Neural cell (in vitro differentiated cells): ENCODE measurements at regions not wholly inside any gene's neighbourhood (a gene's known extent, or its start where the extent isn't known, plus 50 kb on each side); places are given as distances from the start of the nearest gene placed in this dataset.
"Not testable (repeated sequence)": the region's sequence is repeated elsewhere in the genome, so short reads cannot be mapped to it uniquely, and the experiment has no call there.

Experiments
- H2AFZ ChIP-seq: fragments of 200-600, 300-800 bp; sonication (generic), shearing (Covaris generic); 2 replicates; pipeline ENCODE4 v1.6.0; 2014; ENCODE audit warnings: low read depth, mild to moderate bottlenecking, antibody characterized with exemption, low read length, moderate library complexity
- H3F3A ChIP-seq: fragments of 200-600 bp; shearing (Covaris generic); 2 replicates; pipeline ENCODE4 v1.6.1; 2016; ENCODE audit warnings: mild to moderate bottlenecking, moderate library complexity, mixed read lengths, antibody characterized with exemption, low read length; ENCODE audit not compliant: insufficient read depth, poor library complexity, severe bottlenecking
- H3K27ac ChIP-seq: fragments of 200-600, 300-800 bp; sonication (generic), shearing (Covaris generic); 2 replicates; pipeline ENCODE4 v1.5.1; 2014; ENCODE audit warnings: mild to moderate bottlenecking, low read length, moderate library complexity
- H3K27me3 ChIP-seq: fragments of 300-800, 200-600 bp; sonication (generic), shearing (Covaris generic); 2 replicates; pipeline ENCODE4 v1.6.0; 2014; ENCODE audit warnings: mild to moderate bottlenecking, low read depth, low read length, moderate library complexity; ENCODE audit not compliant: insufficient read depth
- H3K36me3 ChIP-seq: fragments of 300-800, 200-600 bp; sonication (generic), shearing (Covaris generic); 2 replicates; pipeline ENCODE4 v1.5.1; 2014; ENCODE audit warnings: mild to moderate bottlenecking, antibody characterized with exemption, low read length, moderate library complexity; ENCODE audit not compliant: insufficient read depth
- H3K4me2 ChIP-seq: fragments of 300-800, 200-600 bp; sonication (generic), shearing (Covaris generic); 2 replicates; pipeline ENCODE4 v1.6.0; 2014; ENCODE audit warnings: mild to moderate bottlenecking, low read length
- H3K4me3 ChIP-seq: fragments of 300-800, 200-600 bp; sonication (generic), shearing (Covaris generic); 2 replicates; pipeline ENCODE4 v1.5.1; 2014; ENCODE audit warnings: mild to moderate bottlenecking, low read length, moderate library complexity
- H3K79me2 ChIP-seq: fragments of 200-600 bp; shearing (Covaris generic); replicated peaks from 2 replicates; pipeline ENCODE4 v1.6.0; 2014; ENCODE audit warnings: mild to moderate bottlenecking, low read length, moderate library complexity; ENCODE audit not compliant: insufficient read depth
- H3K9ac ChIP-seq: fragments of 300-800, 200-600 bp; sonication (generic), shearing (Covaris generic); 2 replicates; pipeline ENCODE4 v1.6.1; 2016; ENCODE audit warnings: mild to moderate bottlenecking, low read length, mixed read lengths
- H3K9me2 ChIP-seq: fragments of 200-600 bp; shearing (Covaris generic); 2 replicates; pipeline ENCODE4 v1.6.1; 2016; ENCODE audit warnings: mild to moderate bottlenecking, low read length, mixed read lengths; ENCODE audit not compliant: insufficient read depth
- H3K9me3 ChIP-seq: fragments of 200-600, 300-800 bp; sonication (generic), shearing (Covaris generic); 2 replicates; pipeline ENCODE4 v1.6.1; 2016; ENCODE audit warnings: mild to moderate bottlenecking, mixed run types, low read length, moderate library complexity, mixed read lengths
- H4K20me1 ChIP-seq: fragments of 200-600 bp; shearing (Covaris generic); 2 replicates; pipeline ENCODE4 v1.6.1; 2016; ENCODE audit warnings: mild to moderate bottlenecking, mixed run types; ENCODE audit not compliant: insufficient read depth
- CTCF ChIP-seq: fragments of 450-650 bp; IDR thresholded peaks from 2 replicates; pipeline ENCODE4 v1.5.1; 2014; ENCODE audit warnings: antibody characterized with exemption, mild to moderate bottlenecking, moderate library complexity; ENCODE audit not compliant: poor library complexity, severe bottlenecking
- EP300 ChIP-seq: fragments of 450-650 bp; conservative IDR thresholded peaks from 2 replicates; pipeline ENCODE4 v1.6.1; 2014; ENCODE audit warnings: antibody characterized with exemption, mild to moderate bottlenecking, moderate library complexity; ENCODE audit not compliant: poor library complexity, severe bottlenecking
- EZH2 ChIP-seq: fragments of 200-600, 300-800 bp; shearing (Covaris generic), sonication (generic); IDR thresholded peaks from 2 replicates; pipeline ENCODE4 v1.6.1; 2014; ENCODE audit warnings: antibody characterized with exemption, low read length, borderline replicate concordance, mild to moderate bottlenecking; ENCODE audit not compliant: insufficient read depth, poor library complexity, severe bottlenecking
- MXI1 ChIP-seq: fragments of 450-650 bp; conservative IDR thresholded peaks from 2 replicates; pipeline ENCODE4 v1.6.1; 2014; ENCODE audit warnings: antibody characterized with exemption, mild to moderate bottlenecking; ENCODE audit not compliant: poor library complexity, severe bottlenecking
- POLR2AphosphoS5 ChIP-seq: IDR thresholded peaks from 2 replicates; pipeline ENCODE4 v1.6.1; 2012
- RAD21 ChIP-seq: fragments of 450-650 bp; conservative IDR thresholded peaks from 2 replicates; pipeline ENCODE4 v1.6.1; 2014; ENCODE audit warnings: antibody characterized with exemption, mild to moderate bottlenecking, moderate library complexity
- REST ChIP-seq: IDR thresholded peaks from 2 replicates; pipeline ENCODE4 v1.6.1; 2012; ENCODE audit warnings: borderline replicate concordance
- SMC3 ChIP-seq: fragments of 450-650 bp; conservative IDR thresholded peaks from 2 replicates; pipeline ENCODE4 v1.6.1; 2014; ENCODE audit warnings: antibody characterized with exemption, mild to moderate bottlenecking, moderate library complexity; ENCODE audit not compliant: poor library complexity
- TAF1 ChIP-seq: IDR thresholded peaks from 2 replicates; pipeline ENCODE4 v1.6.1; 2012; ENCODE audit warnings: low read depth

- Histone ChIP-seq H3K9ac (no peak overlapping the region), H3K27me3 (no peaks in the 10 kb centered on the region), H3K9me3 (no peaks in the 10 kb centered on the region), H3K9me2 (no peaks in the 10 kb centered on the region), H3K4me3 (no peak overlapping the region), H3F3A (no peaks in the 10 kb centered on the region), H3K36me3 (no peaks in the 10 kb centered on the region), H3K4me2 (no peak overlapping the region), H4K20me1 (no peaks in the 10 kb centered on the region), H3K79me2 (no peaks in the 10 kb centered on the region), H2AFZ (no peak overlapping the region), H3K27ac (no peak overlapping the region)
- TF ChIP-seq SMC3 (no peak), RAD21 (no peak), TAF1 (no peak), CTCF (no peak), REST (no peak), EP300 (no peak), MXI1 (no peak), EZH2 (no peak), POLR2AphosphoS5 (no peak)
These were observed 249.2 kb upstream of the POU5F2 start for GRCh38 chr5:93990504-93991070.

- H3F3A ChIP-seq, H3K9me2 ChIP-seq, H3K9ac ChIP-seq, H3K27me3 ChIP-seq, H3K4me2 ChIP-seq, H3K4me3 ChIP-seq, H3K9me3 ChIP-seq, H3K36me3 ChIP-seq, H3K27ac ChIP-seq, H3K79me2 ChIP-seq, H2AFZ ChIP-seq, H4K20me1 ChIP-seq: not testable (repeated sequence)
These were observed 244.7 kb upstream of the POU5F2 start for GRCh38 chr5:93985940-93986570.

DNA sequence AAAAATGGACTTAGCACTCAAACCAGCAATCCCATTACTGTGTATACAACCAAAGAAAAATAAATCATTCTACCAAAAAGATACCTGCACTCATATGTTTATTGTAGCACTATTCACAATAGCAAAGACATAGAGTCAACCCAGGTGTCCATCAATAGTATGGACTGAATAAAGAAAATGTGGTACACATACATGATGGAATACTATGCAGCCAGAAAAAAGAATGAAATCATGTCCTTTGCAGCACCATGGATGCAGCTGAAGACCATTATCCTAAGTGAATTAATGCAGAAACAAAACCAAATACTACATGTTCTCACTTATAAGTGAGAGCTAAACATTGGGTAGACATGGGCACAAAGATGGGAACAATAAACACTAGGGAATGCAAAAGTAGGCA, 236.8 kb upstream of the POU5F2 start:
- TF ChIP-seq REST (no peak), RAD21 (no peak), POLR2AphosphoS5 (no peak), MXI1 (no peak), EP300 (no peak), CTCF (no peak)

More for the DNA sequence above, 236.8 kb upstream of the POU5F2 start:
- Histone ChIP-seq H3K9me3 (peaks cover 14% of the 10 kb centered on the region), H3K4me3 (no peak overlapping the region), H3K9ac (no peak overlapping the region), H3K9me2 (no peaks in the 10 kb centered on the region), H3K27me3 (no peaks in the 10 kb centered on the region), H3K36me3 (no peaks in the 10 kb centered on the region), H3F3A (no peaks in the 10 kb centered on the region), H3K4me2 (no peak overlapping the region), H2AFZ (no peak overlapping the region), H4K20me1 (no peaks in the 10 kb centered on the region), H3K27ac (no peak overlapping the region), H3K79me2 (no peaks in the 10 kb centered on the region)
